H9 (cell line): ENCODE measurements at regions not wholly inside any gene's neighbourhood (a gene's known extent, or its start where the extent isn't known, plus 50 kb on each side); places are given as distances from the start of the nearest gene placed in this dataset.

Experiments
- DNase-seq: peaks from one replicate; pipeline ENCODE4 v3.0.0-alpha.2; 2017
- H2AFZ ChIP-seq: one replicate; pipeline ENCODE4 v1.6.1; 2013; ENCODE audit warnings: mild to moderate bottlenecking, low read length, control low read depth, moderate library complexity
- H2AK5ac ChIP-seq: 2 replicates; pipeline ENCODE4 v1.6.1; 2013; ENCODE audit warnings: low read length, control low read depth, mixed read lengths; ENCODE audit not compliant: insufficient read length
- H2BK120ac ChIP-seq: one replicate; pipeline ENCODE4 v1.6.1; 2013; ENCODE audit warnings: low read depth, mild to moderate bottlenecking, low read length, control low read depth, inconsistent platforms; ENCODE audit not compliant: poor library complexity, severe bottlenecking
- H2BK12ac ChIP-seq: 2 replicates; pipeline ENCODE4 v1.6.1; 2013; ENCODE audit warnings: low read length, control low read depth, mixed read lengths, low read depth; ENCODE audit not compliant: insufficient read length
- H2BK15ac ChIP-seq: 2 replicates; pipeline ENCODE4 v1.6.1; 2013; ENCODE audit warnings: low read depth, low read length, control low read depth
- H2BK20ac ChIP-seq: one replicate; pipeline ENCODE4 v1.6.1; 2013; ENCODE audit warnings: low read depth, mild to moderate bottlenecking, low read length, control low read depth, inconsistent platforms; ENCODE audit not compliant: poor library complexity, severe bottlenecking
- H2BK5ac ChIP-seq: 2 replicates; pipeline ENCODE4 v1.6.1; 2013; ENCODE audit warnings: low read length, control low read depth, mixed read lengths; ENCODE audit not compliant: insufficient read length
- H3K14ac ChIP-seq: 2 replicates; pipeline ENCODE4 v1.6.1; 2013; ENCODE audit warnings: low read length, control low read depth; ENCODE audit not compliant: insufficient read depth
- H3K18ac ChIP-seq: 2 replicates; pipeline ENCODE4 v1.6.1; 2013; ENCODE audit warnings: low read depth, mild to moderate bottlenecking, mixed read lengths, low read length, control low read depth; ENCODE audit not compliant: insufficient read length
- H3K23ac ChIP-seq: 2 replicates; pipeline ENCODE4 v1.6.1; 2013; ENCODE audit warnings: low read length, control low read depth, mixed read lengths, low read depth; ENCODE audit not compliant: insufficient read length
- H3K23me2 ChIP-seq: 2 replicates; pipeline ENCODE4 v1.6.1; 2013; ENCODE audit warnings: low read depth, mild to moderate bottlenecking, mixed read lengths, low read length, control low read depth; ENCODE audit not compliant: insufficient read length, poor library complexity, severe bottlenecking
- H3K27ac ChIP-seq: 2 replicates; pipeline ENCODE4 v1.5.1; 2013; ENCODE audit warnings: low read length, control low read depth, mixed read lengths, low read depth; ENCODE audit not compliant: insufficient read length
- H3K27me3 ChIP-seq: 2 replicates; pipeline ENCODE4 v1.6.1; 2013; ENCODE audit warnings: low read length, control low read depth, inconsistent platforms; ENCODE audit not compliant: insufficient read depth
- H3K4ac ChIP-seq: 2 replicates; pipeline ENCODE4 v1.6.1; 2013; ENCODE audit warnings: low read depth, mild to moderate bottlenecking, control low read depth, inconsistent platforms, low read length, moderate library complexity
- H3K4me1 ChIP-seq: 2 replicates; pipeline ENCODE4 v1.6.1; 2013; ENCODE audit warnings: low read length, control low read depth, inconsistent platforms; ENCODE audit not compliant: insufficient read depth
- H3K4me2 ChIP-seq: 2 replicates; pipeline ENCODE4 v1.6.1; 2013; ENCODE audit warnings: low read length, control low read depth, mixed read lengths; ENCODE audit not compliant: insufficient read length, insufficient read depth
- H3K56ac ChIP-seq: 2 replicates; pipeline ENCODE4 v1.6.1; 2013; ENCODE audit warnings: low read depth, mild to moderate bottlenecking, mixed read lengths, low read length, control low read depth; ENCODE audit not compliant: insufficient read length
- H3K79me1 ChIP-seq: 2 replicates; pipeline ENCODE4 v1.6.1; 2013; ENCODE audit warnings: low read depth, mild to moderate bottlenecking, moderate library complexity, low read length, control low read depth, inconsistent platforms; ENCODE audit not compliant: insufficient read depth, poor library complexity, severe bottlenecking
- H3K79me2 ChIP-seq: 2 replicates; pipeline ENCODE4 v1.6.1; 2013; ENCODE audit warnings: low read length, control low read depth, inconsistent platforms; ENCODE audit not compliant: insufficient read depth
- H3K9ac ChIP-seq: 2 replicates; pipeline ENCODE4 v1.6.1; 2013; ENCODE audit warnings: low read length, control low read depth, mixed read lengths; ENCODE audit not compliant: insufficient read length; ENCODE audit errors: extremely low read depth
- H3K9me3 ChIP-seq: one replicate; pipeline ENCODE4 v1.6.1; 2013; ENCODE audit warnings: low read depth, low read length, inconsistent platforms; ENCODE audit not compliant: control insufficient read depth
- H3T11ph ChIP-seq: one replicate; pipeline ENCODE4 v1.6.1; 2013; ENCODE audit warnings: mild to moderate bottlenecking, low read length, control low read depth, inconsistent platforms
- H4K20me1 ChIP-seq: one replicate; pipeline ENCODE4 v1.6.1; 2013; ENCODE audit not compliant: control insufficient read depth, insufficient read length, insufficient read depth
- H4K5ac ChIP-seq: 2 replicates; pipeline ENCODE4 v1.6.1; 2013; ENCODE audit warnings: low read depth, mild to moderate bottlenecking, mixed read lengths, low read length, control low read depth; ENCODE audit not compliant: insufficient read length
- H4K8ac ChIP-seq: replicated peaks from 2 replicates; pipeline ENCODE4 v1.6.1; 2013; ENCODE audit warnings: low read length, control low read depth, mixed read lengths, low read depth; ENCODE audit not compliant: insufficient read length
- H4K91ac ChIP-seq: 2 replicates; pipeline ENCODE4 v1.6.1; 2013; ENCODE audit warnings: low read depth, mild to moderate bottlenecking, moderate library complexity, mixed read lengths, low read length, control low read depth; ENCODE audit not compliant: insufficient read length
- H3K27ac Mint-ChIP-seq, 3 experiments: 2 replicates in 2 of 3; 3 replicates in 1 of 3; pipeline ENCODE4 v1.8.0; 2020 to 2021; ENCODE audit warnings: mixed read lengths in 3 of 3, mild to moderate bottlenecking in 1 of 3, moderate library complexity in 1 of 3
- H3K27me3 Mint-ChIP-seq: 2 replicates; pipeline ENCODE4 v1.8.0; 2021; ENCODE audit warnings: low read depth, mild to moderate bottlenecking, moderate library complexity, mixed read lengths
- H3K36me3 Mint-ChIP-seq, 3 experiments: 2 replicates in 2 of 3; 3 replicates in 1 of 3; pipeline ENCODE4 v1.8.0; 2020 to 2021; ENCODE audit warnings: low read depth in 3 of 3, mixed read lengths in 3 of 3; ENCODE audit not compliant: insufficient read depth in 1 of 3
- H3K4me1 Mint-ChIP-seq, 2 experiments: 2 replicates each; pipeline ENCODE4 v1.8.0; 2020; ENCODE audit warnings: mixed read lengths in 2 of 2
- H3K4me3 Mint-ChIP-seq, 2 experiments: 2 replicates in 1 of 2; 3 replicates in 1 of 2; pipeline ENCODE4 v1.8.0; 2020 to 2021; ENCODE audit warnings: mild to moderate bottlenecking in 2 of 2, mixed read lengths in 2 of 2, moderate library complexity in 1 of 2
- H3K9me3 Mint-ChIP-seq, 2 experiments: 2 replicates in 1 of 2; 3 replicates in 1 of 2; pipeline ENCODE4 v1.8.0; 2020; ENCODE audit warnings: mild to moderate bottlenecking in 2 of 2, mixed read lengths in 2 of 2, moderate library complexity in 1 of 2
- WGBS: extraction: QIAGEN DNeasy Blood & Tissue Kit; methylation state at CpG from one replicate; pipeline ENCODE4 v1.1.7; 2013; ENCODE audit warnings: missing lambda C conversion rate, low lambda C conversion rate, mixed read lengths; ENCODE audit not compliant: insufficient read length; ENCODE audit errors: extremely low coverage; 5-methylcytosine and 5-hydroxymethylcytosine counted together
- TF ChIP-seq, protein P1 (sequence below): fragments of 200-600 bp; sonication (generic); conservative IDR thresholded peaks from 3 replicates; pipeline ENCODE4 v1.8.0; 2021; ENCODE audit warnings: antibody characterized with exemption, mild to moderate bottlenecking

DNA sequence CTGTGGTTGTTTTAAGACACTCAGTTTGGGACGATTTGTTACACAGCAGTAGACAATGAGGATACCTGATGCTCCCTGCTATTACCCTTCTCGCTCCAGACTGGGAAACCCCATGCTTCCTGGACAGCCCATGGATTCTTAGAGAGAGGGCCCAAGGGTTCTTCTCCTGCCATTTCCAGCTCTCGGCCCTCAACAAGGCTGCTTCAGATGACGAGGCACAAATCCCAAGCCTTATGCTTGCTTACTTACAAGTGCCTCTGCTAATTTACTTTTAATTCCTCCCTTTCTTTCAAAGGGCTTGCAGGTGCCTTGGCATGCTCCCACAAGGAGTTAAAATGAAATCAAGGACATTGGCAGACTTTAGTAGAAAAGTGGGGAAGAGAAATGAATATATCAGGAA, 79.4 kb downstream of the GADD45G start:
- H2AK5ac ChIP-seq, result no peak overlapping the region
- H4K5ac ChIP-seq, result no peak overlapping the region
- H2BK5ac ChIP-seq, result no peak overlapping the region
- DNase-seq, result no peak
- H2BK15ac ChIP-seq, result no peak overlapping the region
- peaks cover 0 to 17% (median 3%) of the 10 kb centered on the region in 3 experiments; a peak in 3 of 7 replicates for H3K36me3 Mint-ChIP-seq
- H3K18ac ChIP-seq, result no peak overlapping the region
- H3K79me1 ChIP-seq, result no peaks in the 10 kb centered on the region
- no peak overlapping the region for H2AFZ ChIP-seq
- H3K79me2 ChIP-seq, result no peaks in the 10 kb centered on the region
- no peak overlapping the region for H3T11ph ChIP-seq
- H3K4me3 Mint-ChIP-seq, result no peak overlapping the region
- H3K23me2 ChIP-seq, result no peaks in the 10 kb centered on the region
- H3K27me3 ChIP-seq, result no peaks in the 10 kb centered on the region
- H3K27ac Mint-ChIP-seq, result no peak overlapping the region
- H3K9ac ChIP-seq, result no peak overlapping the region
- no peak overlapping the region for H3K14ac ChIP-seq
- no peak overlapping the region for H2BK120ac ChIP-seq
- peaks cover 8% of the 10 kb centered on the region for H3K9me3 ChIP-seq
- no peak overlapping the region for H2BK12ac ChIP-seq
- H3K27me3 Mint-ChIP-seq, result peaks cover 14% of the 10 kb centered on the region
- no peak overlapping the region for H3K23ac ChIP-seq
- H3K4ac ChIP-seq, result no peak overlapping the region
- H4K91ac ChIP-seq, result no peak overlapping the region
- H4K8ac ChIP-seq, result no peak overlapping the region
- no peak overlapping the region for H3K56ac ChIP-seq
- no peaks in the 10 kb centered on the region for H4K20me1 ChIP-seq
- peaks cover 11 to 17% of the 10 kb centered on the region in 2 experiments; a peak in 4 of 5 replicates for H3K9me3 Mint-ChIP-seq
- no peak overlapping the region for H2BK20ac ChIP-seq
- no peak overlapping the region for H3K4me2 ChIP-seq
- no peak overlapping the region for H3K27ac ChIP-seq
- H3K4me1 ChIP-seq, result peaks cover 9% of the 10 kb centered on the region; the same call in 1 of the 2 replicates
- H3K4me1 Mint-ChIP-seq, result peaks cover 41 to 43% of the 10 kb centered on the region in 2 experiments
- TF ChIP-seq, protein P1, sequence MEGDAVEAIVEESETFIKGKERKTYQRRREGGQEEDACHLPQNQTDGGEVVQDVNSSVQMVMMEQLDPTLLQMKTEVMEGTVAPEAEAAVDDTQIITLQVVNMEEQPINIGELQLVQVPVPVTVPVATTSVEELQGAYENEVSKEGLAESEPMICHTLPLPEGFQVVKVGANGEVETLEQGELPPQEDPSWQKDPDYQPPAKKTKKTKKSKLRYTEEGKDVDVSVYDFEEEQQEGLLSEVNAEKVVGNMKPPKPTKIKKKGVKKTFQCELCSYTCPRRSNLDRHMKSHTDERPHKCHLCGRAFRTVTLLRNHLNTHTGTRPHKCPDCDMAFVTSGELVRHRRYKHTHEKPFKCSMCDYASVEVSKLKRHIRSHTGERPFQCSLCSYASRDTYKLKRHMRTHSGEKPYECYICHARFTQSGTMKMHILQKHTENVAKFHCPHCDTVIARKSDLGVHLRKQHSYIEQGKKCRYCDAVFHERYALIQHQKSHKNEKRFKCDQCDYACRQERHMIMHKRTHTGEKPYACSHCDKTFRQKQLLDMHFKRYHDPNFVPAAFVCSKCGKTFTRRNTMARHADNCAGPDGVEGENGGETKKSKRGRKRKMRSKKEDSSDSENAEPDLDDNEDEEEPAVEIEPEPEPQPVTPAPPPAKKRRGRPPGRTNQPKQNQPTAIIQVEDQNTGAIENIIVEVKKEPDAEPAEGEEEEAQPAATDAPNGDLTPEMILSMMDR, result no peak
- no CpG with 5 or more reads among the region's 4 CpGs for WGBS
